HCT116 (cell line): ENCODE measurements at regions not wholly inside any gene's neighbourhood (a gene's known extent, or its start where the extent isn't known, plus 50 kb on each side); places are given as distances from the start of the nearest gene placed in this dataset.
"Not testable (repeated sequence)": the region's sequence is repeated elsewhere in the genome, so short reads cannot be mapped to it uniquely, and the experiment has no call there.

Experiments used
- ATAC-seq: fragments of 200-7000 bp; cut with Tn5 transposase; 2 replicates; pipeline ENCODE4 v1.9.1; 2020; ENCODE audit warnings: mild to moderate bottlenecking, moderate library complexity
- BruUV-seq: library from RNA; stranded (reverse); fragments of 400-500 nt; replicated peaks from 2 replicates; lab custom pipeline; 2021; lab: Mats Ljungman, UMichigan
- CTCF ChIA-PET: fragments of 300-600 bp; sonication (Branson Sonifier 250); formaldehyde crosslinking; loops from one replicate; lab custom pipeline; 2021; ENCODE audit warnings: antibody characterized with exemption; lab: Charles Lee
- POLR2A ChIA-PET: fragments of 300-600, 350-600 bp; sonication (Branson Sonifier 250); formaldehyde crosslinking; loops from one replicate; lab custom pipeline; 2021; ENCODE audit warnings: antibody characterized with exemption; lab: Charles Lee
- RAD21 ChIA-PET, 2 experiments: fragments of 300-600 bp; sonication (Branson Sonifier 250); formaldehyde crosslinking; loops; one replicate each; lab custom pipeline; 2023; ENCODE audit warnings: low total read pairs in 2 of 2; ENCODE audit not compliant: uncharacterized antibody in 2 of 2, unreplicated experiment in 2 of 2, low non-redundant PET in 1 of 2; lab: Charles Lee
- DNase-seq: peaks from one replicate; pipeline ENCODE4 v3.0.0-alpha.2; 2010; ENCODE audit warnings: low read depth, low spot score
- H2AFZ ChIP-seq: fragments of 200-600 bp; shearing (Covaris generic), sonication (generic); 2 replicates; pipeline ENCODE4 v1.6.1; 2017; ENCODE audit warnings: low read depth, mixed run types, mixed read lengths, antibody characterized with exemption, low read length; ENCODE audit not compliant: poor library complexity, severe bottlenecking
- H3K27ac ChIP-seq: 2 replicates; pipeline ENCODE4 v1.5.1; 2012; ENCODE audit warnings: low read depth, low read length
- H3K27me3 ChIP-seq: fragments of 200-600 bp; sonication (generic); 2 replicates; pipeline ENCODE4 v1.6.1; 2016; ENCODE audit warnings: mixed run types, low read length, mixed read lengths; ENCODE audit not compliant: insufficient read depth
- H3K36me3 ChIP-seq, 2 experiments: fragments of 200-500 bp in 1 of 2; fragments of 200-600 bp in 1 of 2; sonication (Bioruptor generic) in 1 of 2; sonication (generic) in 1 of 2; 2 replicates each; pipeline versions ENCODE4 v1.5.1 to v1.6.1; 2014 to 2016; ENCODE audit warnings: low read length in 2 of 2, inconsistent platforms in 1 of 2, mixed read lengths in 1 of 2, mixed run types in 1 of 2; ENCODE audit not compliant: insufficient read depth in 2 of 2, control insufficient read depth in 1 of 2
- H3K4me1 ChIP-seq, 2 experiments: fragments of 200-600 bp in 1 of 2; sonication (generic) in 1 of 2; 2 replicates each; pipeline versions ENCODE4 v1.5.1 to v1.6.1; 2012 to 2017; ENCODE audit warnings: low read length in 2 of 2, inconsistent platforms in 1 of 2, mild to moderate bottlenecking in 1 of 2, mixed read lengths in 1 of 2, mixed run types in 1 of 2, moderate library complexity in 1 of 2; ENCODE audit not compliant: insufficient read depth in 2 of 2, control insufficient read depth in 1 of 2
- H3K4me2 ChIP-seq: fragments of 200-600 bp; sonication (generic); 2 replicates; pipeline ENCODE4 v1.6.1; 2017; ENCODE audit warnings: mixed run types, low read length, mixed read lengths
- H3K4me3 ChIP-seq, 2 experiments: fragments of 200-600 bp in 1 of 2; sonication (generic) in 1 of 2; replicated peaks in 1 of 2; 2 replicates each; pipeline ENCODE4 v1.5.1; 2011 to 2016; ENCODE audit warnings: low read length in 2 of 2, control low read depth in 1 of 2, low read depth in 1 of 2, mild to moderate bottlenecking in 1 of 2, mixed read lengths in 1 of 2, mixed run types in 1 of 2
- H3K79me2 ChIP-seq: fragments of 200-600 bp; sonication (generic); 2 replicates; pipeline ENCODE4 v1.6.1; 2017; ENCODE audit warnings: mild to moderate bottlenecking, mixed run types, low read length, moderate library complexity, mixed read lengths; ENCODE audit not compliant: insufficient read depth
- H3K9ac ChIP-seq: fragments of 200-600 bp; sonication (generic); 2 replicates; pipeline ENCODE4 v1.6.1; 2016; ENCODE audit warnings: low read length, mixed read lengths
- H3K9me2 ChIP-seq: fragments of 200-600 bp; sonication (generic), shearing (Covaris generic); 2 replicates; pipeline ENCODE4 v1.6.1; 2017; ENCODE audit warnings: mixed run types, mild to moderate bottlenecking, moderate library complexity; ENCODE audit not compliant: insufficient read depth
- H3K9me3 ChIP-seq, 2 experiments: fragments of 200-500 bp in 1 of 2; fragments of 200-600 bp in 1 of 2; sonication (Bioruptor generic) in 1 of 2; sonication (generic) in 1 of 2; 2 replicates each; pipeline ENCODE4 v1.6.1; 2014 to 2017; ENCODE audit warnings: low read length in 2 of 2, mixed read lengths in 2 of 2, inconsistent platforms in 1 of 2, low read depth in 1 of 2, mild to moderate bottlenecking in 1 of 2, mixed run types in 1 of 2, moderate library complexity in 1 of 2; ENCODE audit not compliant: control insufficient read depth in 1 of 2, insufficient read depth in 1 of 2
- H4K20me1 ChIP-seq: fragments of 200-600 bp; sonication (generic), shearing (Covaris generic); 2 replicates; pipeline ENCODE4 v1.6.1; 2017; ENCODE audit warnings: mixed run types, mild to moderate bottlenecking, moderate library complexity; ENCODE audit not compliant: insufficient read depth
- CBX3 ChIP-seq: IDR thresholded peaks from 2 replicates; pipeline ENCODE4 v1.6.1; 2012; ENCODE audit warnings: low read depth
- CTCF ChIP-seq, 3 experiments: fragments of 200-600 bp in 1 of 3; sonication (generic) in 1 of 3; IDR thresholded peaks in 2 of 3; conservative IDR thresholded peaks in 1 of 3; 2 replicates each; pipeline ENCODE4 v1.5.1; 2012 to 2017; ENCODE audit warnings: low read depth in 2 of 3, low read length in 2 of 3, antibody characterized with exemption in 1 of 3, borderline replicate concordance in 1 of 3, control low read depth in 1 of 3, mild to moderate bottlenecking in 1 of 3, mixed read lengths in 1 of 3, mixed run types in 1 of 3, moderate library complexity in 1 of 3; ENCODE audit not compliant: insufficient read depth in 1 of 3
- REST ChIP-seq: IDR thresholded peaks from 2 replicates; pipeline ENCODE4 v1.6.1; 2012; ENCODE audit warnings: low read depth
- SIN3A ChIP-seq: IDR thresholded peaks from 2 replicates; pipeline ENCODE4 v1.6.1; 2012; ENCODE audit warnings: low read depth
- ZBTB33 ChIP-seq: IDR thresholded peaks from 2 replicates; pipeline ENCODE4 v1.6.1; 2011; ENCODE audit warnings: mild to moderate bottlenecking, low read length, moderate library complexity; ENCODE audit not compliant: insufficient replicate concordance; ENCODE audit errors: extremely low read depth
- intact Hi-C: fragments of 100-400 bp; cut with micrococcal nuclease; formaldehyde crosslinking; loops from 2 replicates; pipeline ENCODE4 v1.10.0; 2022

- Histone ChIP-seq H3K9ac (no peak overlapping the region), H3K27ac (no peak overlapping the region), H3K4me1 (no peaks in the 10 kb centered on the region), H3K9me3 (no peaks in the 10 kb centered on the region), H3K9me2 (no peaks in the 10 kb centered on the region), H4K20me1 (no peaks in the 10 kb centered on the region), H3K27me3 (no peaks in the 10 kb centered on the region), H3K4me3 (no peak overlapping the region), H3K36me3 (no peaks in the 10 kb centered on the region), H3K79me2 (no peaks in the 10 kb centered on the region), H2AFZ (no peak overlapping the region), H3K4me2 (no peak overlapping the region)
- intact Hi-C loops: no loop called here
- DNase-seq (no peak), ATAC-seq (no peak)
- POLR2A ChIA-PET: no interaction called here
- RAD21 ChIA-PET: no interaction called here
- CTCF ChIA-PET: no interaction called here
- no TSS peak for BruUV-seq
- no peak for TF ChIP-seq REST
- TF ChIP-seq CBX3: no peak
- TF ChIP-seq SIN3A: no peak
- no peak for TF ChIP-seq CTCF (IDR thresholded peaks at IDR 0.05 in 2 of 3, conservative IDR thresholded peaks at IDR 0.05 in 1 of 3; ENCODE audit: borderline replicate concordance in 1 of 3, insufficient read depth in 1 of 3, low read depth in 2 of 3, low read length in 2 of 3)
- TF ChIP-seq ZBTB33: no peak
Observed at GRCh38 chr1:221527886-221528624, 213.8 kb downstream of the DUSP10 start.

GRCh38 chr1:221530159-221530558 lies 211.7 kb downstream of the DUSP10 start:
- CTCF ChIA-PET, H3K36me3 ChIP-seq, H2AFZ ChIP-seq, H4K20me1 ChIP-seq, RAD21 ChIA-PET, H3K4me2 ChIP-seq, H3K27me3 ChIP-seq, intact Hi-C loops, H3K4me1 ChIP-seq, H3K27ac ChIP-seq, H3K9ac ChIP-seq, H3K4me3 ChIP-seq, DNase-seq, POLR2A ChIA-PET, BruUV-seq, H3K9me2 ChIP-seq, ATAC-seq, H3K9me3 ChIP-seq, H3K79me2 ChIP-seq: not testable (repeated sequence)
